Superior temporal gyrus (tissue), 1 donor: ENCODE measurements at regions not wholly inside any gene's neighbourhood (a gene's known extent, or its start where the extent isn't known, plus 50 kb on each side); places are given as distances from the start of the nearest gene placed in this dataset.

ENCODE experiments used
- DNase-seq: peaks from one replicate; pipeline ENCODE4 v3.0.0-alpha.2; 2016; ENCODE audit errors: extremely low spot score

DNA sequence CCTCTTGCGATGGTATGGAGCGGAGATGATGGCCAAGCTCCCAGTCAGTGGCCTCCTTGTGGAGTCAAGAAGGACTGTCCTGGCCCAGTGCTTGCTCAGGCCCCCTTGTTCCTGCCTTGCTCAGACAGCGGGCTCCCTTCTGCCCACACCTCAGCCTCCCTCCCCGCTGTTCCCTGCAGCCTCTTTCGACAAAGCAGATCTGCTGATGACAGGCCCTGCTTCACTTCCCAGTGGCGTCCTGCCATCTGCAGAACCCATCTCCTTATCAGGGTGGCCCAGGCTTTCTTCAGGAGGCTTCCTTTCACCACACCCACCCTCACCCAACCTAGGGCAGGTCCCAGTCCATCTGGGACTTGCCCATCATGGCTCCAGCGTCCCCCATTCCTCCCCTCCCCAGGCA, 80.0 kb downstream of the CLDN34 start:
- no peak for DNase-seq

- peak; percentile 16 for DNase-seq
Measured at GRCh38 chrX:10047631-10048030, 80.5 kb downstream of the CLDN34 start.

GRCh38 chrX:10048076-10048475, 80.9 kb downstream of the CLDN34 start:
- no peak for DNase-seq

DNA sequence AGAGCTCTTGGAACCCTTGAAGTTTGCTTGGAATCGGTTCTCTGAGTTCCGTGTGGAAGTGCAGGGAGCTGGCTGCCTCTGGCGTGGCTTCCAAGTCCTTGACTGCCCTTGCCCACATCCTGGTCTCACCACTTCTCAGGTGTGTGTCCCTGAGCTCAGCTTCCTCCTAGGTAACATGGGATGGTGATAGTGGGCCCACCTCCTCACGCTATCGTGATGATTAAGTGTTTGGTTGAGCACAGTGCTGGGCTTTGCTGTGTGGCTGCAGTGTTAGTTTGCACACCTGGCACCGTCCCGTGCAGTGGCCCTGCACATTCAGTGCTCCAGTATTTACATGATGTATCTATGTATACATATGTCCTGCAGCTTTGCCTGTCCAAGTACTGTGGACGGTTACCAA, 81.5 kb downstream of the CLDN34 start:
- DNase-seq: no peak

DNA sequence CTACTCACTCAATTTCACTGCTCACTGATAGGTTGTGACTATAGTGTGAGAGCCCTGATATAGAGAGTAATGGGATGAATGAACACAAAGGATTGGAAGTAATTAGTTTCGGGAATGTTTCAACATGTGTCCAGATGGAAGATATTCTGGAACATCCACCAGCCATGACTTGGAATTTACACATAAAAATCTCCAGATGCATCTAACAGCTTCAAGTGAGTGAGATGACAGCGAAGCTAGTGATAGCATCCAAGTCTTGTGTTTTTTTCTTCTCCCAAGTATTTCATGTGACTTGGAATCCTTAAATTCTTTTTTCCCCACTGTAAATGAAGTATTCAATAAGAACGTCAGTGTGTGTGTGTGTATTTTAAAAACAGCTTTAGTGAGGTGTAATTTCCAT, 82.1 kb downstream of the CLDN34 start:
- DNase-seq: no peak

DNA sequence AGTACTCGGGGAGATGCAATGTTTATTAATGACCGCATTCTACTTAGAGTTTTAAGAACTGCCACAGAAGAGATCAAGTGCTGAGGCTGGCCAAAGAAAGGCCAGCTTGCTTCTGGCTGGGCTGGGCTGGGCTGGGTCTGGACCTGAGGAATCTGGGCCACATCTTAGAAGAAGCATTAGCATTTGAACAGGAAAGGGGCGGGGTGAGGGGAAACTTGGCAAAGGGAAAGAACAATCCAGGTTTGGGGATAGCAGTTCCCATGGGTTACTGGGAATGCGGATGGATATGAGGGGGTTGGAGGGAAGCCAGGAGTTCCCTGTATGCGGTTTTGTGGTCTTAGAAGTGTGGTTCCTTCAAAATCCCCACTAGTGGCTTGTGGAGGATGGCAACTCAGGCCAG, 83.3 kb downstream of the CLDN34 start:
- DNase-seq: no peak

DNA sequence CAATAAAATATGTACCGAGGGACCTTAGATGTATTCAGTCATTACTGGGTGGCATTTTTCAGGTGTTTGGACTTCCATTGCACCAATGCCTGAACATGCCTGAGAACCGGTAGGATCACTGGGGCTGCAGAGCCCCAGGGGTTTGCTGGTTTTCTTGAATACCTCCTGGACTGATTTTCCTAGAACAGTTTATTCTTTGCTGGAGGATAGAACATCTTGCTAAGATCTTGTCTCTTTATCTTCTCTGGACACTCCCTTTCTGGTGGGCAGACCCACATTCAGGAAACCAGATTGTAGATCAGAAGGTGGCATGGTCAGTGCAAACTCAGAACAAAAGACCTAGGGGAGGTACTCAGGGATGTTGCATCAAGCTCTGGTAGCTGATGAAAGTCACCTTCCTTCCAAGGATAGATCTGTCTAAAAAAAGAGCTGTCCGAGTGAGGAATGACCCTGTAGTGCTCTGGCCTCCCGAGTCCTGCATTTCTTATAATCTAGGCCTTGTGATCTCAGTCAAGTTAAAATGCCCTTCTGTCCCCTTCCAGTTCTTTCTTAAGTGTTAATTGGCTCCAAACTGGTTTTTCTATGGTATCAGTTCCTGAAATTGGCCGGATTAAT, 84.8 kb downstream of the CLDN34 start:
- no peak for DNase-seq

DNA sequence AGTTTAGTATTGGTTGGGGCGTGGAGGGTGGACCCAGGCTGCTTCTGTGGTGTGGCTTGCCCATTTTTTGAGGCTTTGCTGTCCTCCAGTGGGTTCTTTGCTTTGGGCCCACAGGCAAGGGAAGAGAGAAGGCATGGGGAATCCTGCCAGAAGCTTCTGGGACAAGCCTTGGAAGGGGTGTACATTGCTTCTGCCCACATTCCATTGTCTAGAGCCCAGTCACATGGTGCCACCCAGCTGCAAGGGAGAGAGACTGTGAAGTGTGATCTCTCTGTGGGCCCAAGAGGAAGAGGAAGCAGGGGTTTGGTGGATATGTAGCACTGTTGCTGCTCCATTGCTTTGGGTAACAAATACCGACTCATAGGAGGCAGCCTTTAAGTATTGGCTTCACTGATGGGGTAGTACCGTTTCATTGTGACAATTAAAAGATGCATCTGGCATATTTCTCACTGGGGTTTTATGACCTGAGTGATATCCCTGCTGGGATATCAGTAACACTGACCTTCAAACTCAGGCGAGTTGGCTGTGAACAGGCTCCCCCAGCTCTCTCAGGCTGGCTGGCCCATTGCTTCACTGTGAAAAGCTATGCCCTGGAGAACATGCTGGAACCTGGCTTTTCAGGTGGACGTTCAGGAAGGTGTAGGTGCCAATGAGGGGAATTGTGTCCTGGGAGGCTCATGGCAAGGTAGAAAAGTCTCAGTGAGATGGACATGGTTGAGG, 85.9 kb downstream of the CLDN34 start:
- peak; percentile 80 for DNase-seq

DNA sequence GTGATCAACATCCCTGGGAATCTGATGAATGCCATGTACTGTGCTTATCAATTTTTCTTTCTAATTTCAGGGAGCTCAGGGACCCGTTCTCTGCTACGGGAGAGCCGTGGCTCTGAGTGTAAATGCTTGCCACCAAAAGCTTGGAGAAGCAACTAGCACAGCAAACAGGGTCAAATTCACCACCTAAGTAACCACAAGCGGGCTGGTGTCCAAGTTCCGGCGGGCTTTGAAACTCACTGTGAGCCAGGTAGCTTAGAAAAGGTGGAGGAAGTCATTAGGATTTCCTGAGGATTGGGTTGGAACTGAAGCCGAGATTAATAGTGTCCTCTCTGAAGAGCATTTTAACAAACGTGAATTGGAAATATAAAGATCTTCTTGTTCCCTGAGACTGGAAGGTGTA, 87.2 kb downstream of the CLDN34 start:
- DNase-seq: no peak

DNA sequence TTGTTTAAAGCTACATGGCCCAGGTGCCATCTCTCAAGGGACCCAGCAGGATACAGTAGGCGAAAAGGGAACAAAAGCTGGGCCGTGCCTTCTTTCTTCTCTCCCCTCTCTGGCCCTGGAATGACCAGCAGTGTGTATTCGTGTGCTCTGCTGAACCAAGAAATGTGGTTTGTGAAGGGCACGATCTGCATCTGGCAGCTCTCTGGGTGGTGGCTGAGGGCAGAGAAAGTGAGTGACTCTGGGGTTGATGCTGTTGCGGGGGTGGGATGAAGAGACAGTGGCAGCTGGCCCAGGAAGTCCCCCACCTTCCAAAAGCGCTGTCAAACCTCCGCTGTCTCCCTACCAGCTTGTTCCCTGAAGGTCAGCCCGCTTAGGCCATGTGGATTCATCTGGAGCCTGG, 88.3 kb downstream of the CLDN34 start:
- no peak for DNase-seq

DNA sequence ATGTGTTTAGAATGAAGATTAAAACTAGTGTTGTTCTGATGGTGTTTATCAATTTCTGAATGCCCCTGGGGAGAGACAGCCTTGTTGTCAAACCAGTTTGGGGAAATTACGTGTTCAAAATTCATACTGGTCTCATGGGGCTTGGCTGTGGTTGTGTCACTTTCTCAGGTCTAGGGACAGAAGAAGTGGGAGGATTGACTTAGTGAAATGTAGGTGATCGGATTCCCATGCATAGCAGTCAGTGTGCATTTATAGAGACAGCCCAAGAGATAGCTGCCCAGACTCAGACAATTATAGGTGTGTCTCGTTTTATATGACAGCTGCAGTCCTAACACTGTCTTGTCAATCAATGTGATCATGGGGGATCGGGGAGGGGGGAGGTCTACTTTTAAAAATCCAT, 94.4 kb upstream of the CLCN4 start:
- DNase-seq: no peak

GRCh38 chrX:10062980-10063379, 93.8 kb upstream of the CLCN4 start:
- DNase-seq: no peak

- no peak for DNase-seq
Measured at GRCh38 chrX:10064736-10065135, 92.0 kb upstream of the CLCN4 start.

- no peak for DNase-seq
Measured at GRCh38 chrX:10070714-10071436, 85.9 kb upstream of the CLCN4 start.

GRCh38 chrX:10071451-10072144, 85.2 kb upstream of the CLCN4 start:
- no peak for DNase-seq

DNA sequence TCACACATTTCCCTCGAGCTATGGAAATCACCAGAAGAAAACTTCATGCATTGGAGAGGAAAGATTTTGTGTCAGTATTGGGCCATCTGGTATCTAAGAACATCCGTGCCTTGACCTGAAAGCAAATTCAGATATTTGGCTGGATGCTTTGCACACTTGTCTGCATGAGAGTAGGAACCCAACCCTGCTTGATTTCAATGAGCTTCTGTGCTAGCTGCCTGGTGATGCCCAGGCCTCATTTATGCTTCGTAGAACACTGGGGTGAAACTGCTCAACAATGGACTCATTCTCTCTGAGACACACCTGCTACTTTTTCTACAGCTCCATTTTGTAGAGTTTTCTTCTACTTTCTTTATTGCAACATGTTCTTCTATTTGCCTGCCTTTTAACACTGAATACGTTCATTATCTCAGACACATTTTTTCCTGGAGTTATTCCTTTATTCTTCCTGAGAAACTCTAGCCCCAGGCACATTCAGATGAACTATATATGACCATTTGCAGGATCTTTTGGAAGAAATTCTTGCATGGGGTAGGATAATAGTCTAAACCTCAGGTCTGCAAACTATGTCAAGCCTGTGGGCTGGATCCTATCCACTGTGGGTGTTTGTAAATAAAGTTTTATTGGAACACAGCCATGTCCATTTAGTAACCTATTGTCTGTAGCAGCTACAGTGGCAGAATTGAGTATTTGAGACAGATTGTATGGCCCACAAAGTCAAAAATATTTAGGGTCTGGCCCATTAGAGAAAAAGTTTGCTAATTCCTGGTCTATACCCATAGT, 83.8 kb upstream of the CLCN4 start:
- DNase-seq: peak; percentile 73

- DNase-seq: no peak
Measured at GRCh38 chrX:10073671-10074070, 83.1 kb upstream of the CLCN4 start.

DNA sequence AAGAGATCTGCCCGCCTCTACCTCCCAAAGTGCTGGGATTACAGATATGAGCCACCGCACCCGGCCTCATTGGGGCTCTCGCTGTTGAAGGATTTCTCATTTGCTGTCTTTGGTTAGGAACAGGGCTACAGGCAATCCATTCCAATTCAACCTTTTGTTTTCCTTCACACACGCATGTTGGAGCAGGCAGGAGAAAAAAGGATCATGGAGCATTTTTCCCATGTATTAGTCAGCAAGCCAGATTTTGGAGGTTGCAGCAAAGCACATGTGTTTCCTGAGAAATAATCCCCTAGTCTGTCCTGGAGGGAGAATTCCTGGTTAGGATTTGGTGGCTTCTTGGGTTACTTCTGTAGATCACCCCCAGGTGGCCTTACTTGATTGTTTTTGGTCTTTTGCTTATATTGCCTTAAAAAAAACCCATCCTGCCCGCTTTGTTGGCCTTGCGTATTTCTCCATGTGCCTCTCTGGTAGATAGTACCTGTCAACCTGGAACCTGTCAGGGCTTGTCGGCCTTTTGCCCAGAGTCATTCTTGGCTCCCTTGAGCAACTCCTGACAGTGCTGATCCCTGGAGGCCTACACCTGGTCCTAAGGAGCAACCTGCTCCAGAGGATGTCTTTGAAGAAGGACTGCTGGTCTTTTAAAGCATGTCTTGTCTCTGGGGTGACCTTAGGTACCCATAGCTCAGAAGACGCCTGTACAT, 82.4 kb upstream of the CLCN4 start:
- DNase-seq: no peak

DNA sequence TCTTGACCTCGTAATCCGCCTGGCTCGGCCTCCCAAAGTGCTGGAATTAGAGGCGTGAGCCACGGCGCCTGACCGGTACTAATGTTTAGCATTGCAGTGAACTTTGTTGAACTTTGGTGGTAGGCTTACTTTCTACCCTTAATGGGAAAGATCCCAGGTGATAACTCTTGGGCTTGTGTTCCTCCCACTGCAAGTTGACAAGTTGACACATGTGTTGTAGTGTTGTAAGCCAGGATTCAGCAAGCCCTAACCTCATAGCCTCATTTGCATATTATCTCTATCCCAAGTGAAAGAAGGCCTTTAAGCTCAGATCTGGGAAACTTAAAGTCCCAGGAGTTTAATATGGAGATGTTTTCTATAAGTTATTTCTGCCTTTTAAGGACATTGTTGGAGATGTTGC, 80.0 kb upstream of the CLCN4 start:
- DNase-seq: no peak

DNA sequence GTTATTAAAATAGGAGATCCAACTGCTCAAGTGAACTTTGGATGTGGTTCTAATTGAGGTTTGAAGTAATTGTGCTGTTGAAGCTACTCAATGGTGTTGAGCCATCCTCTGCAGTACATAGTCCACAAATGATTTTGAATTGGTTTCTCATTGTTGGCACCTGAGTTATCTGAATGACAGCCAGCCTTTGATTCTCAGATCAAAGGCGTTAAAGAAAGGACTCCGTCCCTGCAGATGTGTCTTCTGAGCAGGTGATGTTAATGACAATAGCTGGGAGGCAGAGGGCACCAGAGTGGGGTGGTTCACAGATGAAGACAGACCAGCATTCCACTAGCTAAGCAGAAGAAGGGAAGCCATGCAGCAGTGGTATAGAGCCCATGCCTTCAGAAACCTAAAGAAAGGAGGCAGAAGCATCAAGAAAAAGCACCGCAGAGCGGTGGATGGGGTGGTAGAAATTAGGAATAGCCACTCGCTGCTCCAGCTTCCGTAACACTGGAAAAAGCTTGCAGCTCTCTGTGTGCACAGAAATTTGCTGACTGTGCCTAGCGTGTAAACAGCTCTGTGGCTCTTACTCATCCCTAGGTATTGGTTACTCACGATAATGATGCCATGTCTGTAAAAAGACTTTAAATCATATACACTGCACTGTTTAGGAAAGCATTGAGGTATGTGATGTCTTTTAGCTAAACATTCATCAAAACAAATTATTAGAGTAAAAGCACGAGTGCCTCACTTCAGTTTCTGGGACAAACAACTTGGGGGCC, 79.2 kb upstream of the CLCN4 start:
- DNase-seq: no peak
